PC-3 (cell line): ENCODE measurements at regions not wholly inside any gene's neighbourhood (a gene's known extent, or its start where the extent isn't known, plus 50 kb on each side); places are given as distances from the start of the nearest gene placed in this dataset.
A peak's percentile ranks its signal among the peaks of the same experiment; 100 is the strongest.

Source experiments
- ATAC-seq: fragments of 200-7000 bp; cut with Tn5 transposase; 2 replicates; pipeline ENCODE4 v1.9.1; 2020; ENCODE audit warnings: mild to moderate bottlenecking, moderate library complexity
- BruUV-seq: library from RNA; stranded (reverse); fragments of 400-500 nt; replicated peaks from 2 replicates; lab custom pipeline; 2021; lab: Mats Ljungman, UMichigan
- CTCF ChIA-PET: fragments of 300-600 bp; sonication (Branson Sonifier 250); formaldehyde crosslinking; loops from one replicate; lab custom pipeline; 2022; ENCODE audit warnings: antibody characterized with exemption; lab: Charles Lee
- POLR2A ChIA-PET: fragments of 300-600 bp; sonication (Branson Sonifier 250); formaldehyde crosslinking; loops from one replicate; lab custom pipeline; 2022; ENCODE audit warnings: antibody characterized with exemption; ENCODE audit not compliant: unreplicated experiment; lab: Charles Lee
- DNase-seq: peaks from one replicate; pipeline ENCODE4 v3.0.0-alpha.2; 2015
- H2AFZ ChIP-seq: fragments of 300-600 bp; sonication (generic); 2 replicates; pipeline ENCODE4 v1.6.0; 2016; ENCODE audit warnings: antibody characterized with exemption, low read length
- H3F3A ChIP-seq: fragments of 300-600 bp; sonication (generic); one replicate; pipeline ENCODE4 v1.6.0; 2017; ENCODE audit warnings: antibody characterized with exemption, low read length, control low read depth, mild to moderate bottlenecking; ENCODE audit not compliant: unreplicated experiment
- H3K27ac ChIP-seq: fragments of 300-600 bp; sonication (generic); 2 replicates; pipeline ENCODE4 v1.5.1; 2016; ENCODE audit warnings: mild to moderate bottlenecking, low read length
- H3K27me3 ChIP-seq: fragments of 300-600 bp; sonication (generic); 2 replicates; pipeline ENCODE4 v1.6.1; 2016; ENCODE audit warnings: low read length, mixed read lengths
- H3K36me3 ChIP-seq: fragments of 300-600 bp; sonication (generic); 2 replicates; pipeline ENCODE4 v1.6.1; 2016; ENCODE audit warnings: low read depth, mixed run types, low read length, mixed read lengths
- H3K4me1 ChIP-seq: fragments of 300-600 bp; sonication (generic); 2 replicates; pipeline ENCODE4 v1.5.1; 2016; ENCODE audit warnings: low read length; ENCODE audit not compliant: insufficient read depth
- H3K4me2 ChIP-seq: fragments of 300-600 bp; sonication (generic); 2 replicates; pipeline ENCODE4 v1.6.0; 2016; ENCODE audit warnings: low read length
- H3K4me3 ChIP-seq: fragments of 300-600 bp; sonication (generic); 2 replicates; pipeline ENCODE4 v1.5.1; 2016; ENCODE audit warnings: mild to moderate bottlenecking, low read length, mixed read lengths
- H3K79me2 ChIP-seq: fragments of 300-600 bp; sonication (generic); 2 replicates; pipeline ENCODE4 v1.6.1; 2017; ENCODE audit warnings: low read length, mixed read lengths
- H3K9ac ChIP-seq: fragments of 300-600 bp; sonication (generic); 2 replicates; pipeline ENCODE4 v1.6.0; 2016; ENCODE audit warnings: mild to moderate bottlenecking, low read length
- H3K9me2 ChIP-seq: fragments of 300-600 bp; sonication (generic); replicated peaks from 2 replicates; pipeline ENCODE4 v1.6.1; 2016; ENCODE audit warnings: mixed run types, low read length, mixed read lengths
- H3K9me3 ChIP-seq: fragments of 300-600 bp; sonication (generic); 2 replicates; pipeline ENCODE4 v1.6.1; 2016; ENCODE audit warnings: low read length, mixed read lengths
- H4K20me1 ChIP-seq: fragments of 300-600 bp; sonication (generic); 2 replicates; pipeline ENCODE4 v1.6.1; 2016; ENCODE audit warnings: low read length, mixed read lengths
- CTCF ChIP-seq: fragments of 300-600 bp; sonication (generic); conservative IDR thresholded peaks from 2 replicates; pipeline ENCODE4 v1.5.1; 2017; ENCODE audit warnings: antibody characterized with exemption, low read depth, mild to moderate bottlenecking, low read length
- EZH2 ChIP-seq: fragments of 300-600 bp; sonication (generic); IDR thresholded peaks from one replicate; pipeline ENCODE4 v1.6.1; 2017; ENCODE audit warnings: antibody characterized with exemption, mild to moderate bottlenecking, low read length; ENCODE audit not compliant: unreplicated experiment
- EZH2phosphoT487 ChIP-seq: fragments of 300-600 bp; sonication (generic); IDR thresholded peaks from 2 replicates; pipeline ENCODE4 v1.6.1; 2018; ENCODE audit warnings: mild to moderate bottlenecking, antibody characterized with exemption, low read length, borderline replicate concordance
- intact Hi-C: fragments of 100-400 bp; cut with micrococcal nuclease; formaldehyde crosslinking; loops from 2 replicates; pipeline ENCODE4 v1.9.0; 2023

GRCh38 chr4:66187175-66187720 lies 517.0 kb upstream of the EPHA5 start:
- TF ChIP-seq EZH2 (no peak), CTCF (no peak), EZH2phosphoT487 (no peak)
- no TSS peak for BruUV-seq
- H3K4me2 ChIP-seq, result no peak overlapping the region
- intact Hi-C loops, result no loop called here
- no peaks in the 10 kb centered on the region for H3K79me2 ChIP-seq
- POLR2A ChIA-PET, result no interaction called here
- no peaks in the 10 kb centered on the region for H3F3A ChIP-seq
- no peaks in the 10 kb centered on the region for H3K36me3 ChIP-seq
- no peaks in the 10 kb centered on the region for H4K20me1 ChIP-seq
- ATAC-seq (no peak), DNase-seq (no peak)
- H3K27me3 ChIP-seq, result no peaks in the 10 kb centered on the region
- no peak overlapping the region for H3K9ac ChIP-seq
- H3K27ac ChIP-seq, result no peak overlapping the region
- H3K4me3 ChIP-seq, result no peak overlapping the region
- no peak overlapping the region for H2AFZ ChIP-seq
- no peaks in the 10 kb centered on the region for H3K4me1 ChIP-seq
- no peaks in the 10 kb centered on the region for H3K9me2 ChIP-seq
- no peaks in the 10 kb centered on the region for H3K9me3 ChIP-seq
- CTCF ChIA-PET, result no interaction called here

- Histone ChIP-seq H3K4me2 (no peak overlapping the region), H3K9me2 (no peaks in the 10 kb centered on the region), H3F3A (no peaks in the 10 kb centered on the region), H3K4me1 (no peaks in the 10 kb centered on the region), H2AFZ (no peak overlapping the region), H3K79me2 (no peaks in the 10 kb centered on the region), H3K9ac (no peak overlapping the region), H3K9me3 (no peaks in the 10 kb centered on the region), H3K4me3 (no peak overlapping the region), H4K20me1 (no peaks in the 10 kb centered on the region), H3K27ac (no peak overlapping the region), H3K36me3 (no peaks in the 10 kb centered on the region), H3K27me3 (no peaks in the 10 kb centered on the region)
- ChIA-PET POLR2A (no interaction called here), CTCF (no interaction called here)
- no peak for ATAC-seq
- TF ChIP-seq EZH2 (no peak), EZH2phosphoT487 (no peak), CTCF (no peak)
- no TSS peak for BruUV-seq
- intact Hi-C loops, result no loop called here
- DNase-seq, result no peak
These were observed 515.8 kb upstream of the EPHA5 start for GRCh38 chr4:66186095-66186494.

GRCh38 chr4:66182636-66183035 lies 512.3 kb upstream of the EPHA5 start:
- Histone ChIP-seq H3K4me2 (no peak overlapping the region), H3K9ac (no peak overlapping the region), H3F3A (no peaks in the 10 kb centered on the region), H2AFZ (no peak overlapping the region), H3K36me3 (no peaks in the 10 kb centered on the region), H3K27me3 (no peaks in the 10 kb centered on the region), H3K9me2 (no peaks in the 10 kb centered on the region), H3K27ac (no peak overlapping the region), H3K4me1 (peaks cover 10% of the 10 kb centered on the region), H4K20me1 (no peaks in the 10 kb centered on the region), H3K9me3 (no peaks in the 10 kb centered on the region), H3K79me2 (no peaks in the 10 kb centered on the region), H3K4me3 (no peak overlapping the region)
- POLR2A ChIA-PET, result no interaction called here
- intact Hi-C loops, result no loop called here
- no peak for ATAC-seq
- TF ChIP-seq EZH2, result no peak
- TF ChIP-seq EZH2phosphoT487, result no peak
- no peak for TF ChIP-seq CTCF
- CTCF ChIA-PET, result no interaction called here
- no TSS peak for BruUV-seq
- peak; percentile 32 for DNase-seq
